Stimulated activated naive CD8-positive, alpha-beta T cell treated with anti-CD3 and anti-CD28 coated beads, Interleukin-15, amount 100 ng/mL, for 72 hours (primary cell): ENCODE measurements at regions not wholly inside any gene's neighbourhood (a gene's known extent, or its start where the extent isn't known, plus 50 kb on each side); places are given as distances from the start of the nearest gene placed in this dataset.
"Not testable (repeated sequence)": the region's sequence is repeated elsewhere in the genome, so short reads cannot be mapped to it uniquely, and the experiment has no call there.

Source experiments
- ATAC-seq: fragments of 150-1000 bp; cut with Tn5 transposase; 2 replicates; pipeline ENCODE4 v1.10.0; 2021; ENCODE audit warnings: mild to moderate bottlenecking, moderate library complexity
- DNase-seq, 2 donors: peaks; one replicate each; pipeline ENCODE4 v3.0.0; 2021 to 2022
- H3K27ac Mint-ChIP-seq, 2 donors: one replicate each; pipeline ENCODE4 v1.8.0; 2022; ENCODE audit warnings: mild to moderate bottlenecking in 2 of 2, mixed read lengths in 2 of 2, moderate library complexity in 2 of 2
- H3K27me3 Mint-ChIP-seq: one replicate; pipeline ENCODE4 v1.8.0; 2022; ENCODE audit warnings: mixed read lengths
- H3K4me1 Mint-ChIP-seq: one replicate; pipeline ENCODE4 v1.8.0; 2022; ENCODE audit warnings: mild to moderate bottlenecking, mixed read lengths
- H3K4me3 Mint-ChIP-seq, 2 donors: one replicate each; pipeline ENCODE4 v1.8.0; 2022; ENCODE audit warnings: mild to moderate bottlenecking in 2 of 2, mixed read lengths in 2 of 2, moderate library complexity in 1 of 2
- H3K9me3 Mint-ChIP-seq, 2 donors: one replicate each; pipeline ENCODE4 v1.8.0; 2022; ENCODE audit warnings: mixed read lengths in 2 of 2

DNA sequence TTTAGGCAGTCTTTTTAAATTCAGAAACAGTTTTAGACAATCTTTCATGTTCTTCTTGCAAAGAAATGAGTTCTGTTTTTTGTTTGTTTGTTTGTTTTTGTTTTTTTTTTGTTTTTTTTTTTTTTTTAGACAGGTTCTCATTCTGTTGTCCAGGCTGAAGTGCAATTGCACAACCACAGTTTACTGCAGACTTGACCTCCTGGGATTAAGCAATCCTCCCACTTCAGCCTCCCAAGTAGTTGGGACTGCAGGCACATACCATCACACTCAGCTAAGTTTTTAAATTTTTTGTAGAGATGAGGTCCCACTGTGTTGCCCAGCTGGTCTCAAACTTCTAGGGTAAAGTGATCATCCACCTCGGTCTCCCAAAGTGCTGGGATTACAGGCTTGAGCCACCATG, 96.2 kb downstream of the OTOR start:
- Mint-ChIP-seq H3K9me3 (no peaks in the 10 kb centered on the region), H3K27me3 (no peaks in the 10 kb centered on the region), H3K4me3 (no peak overlapping the region), H3K27ac (no peak overlapping the region), H3K4me1 (no peaks in the 10 kb centered on the region)
- DNase-seq (no peak), ATAC-seq (no peak)

DNA sequence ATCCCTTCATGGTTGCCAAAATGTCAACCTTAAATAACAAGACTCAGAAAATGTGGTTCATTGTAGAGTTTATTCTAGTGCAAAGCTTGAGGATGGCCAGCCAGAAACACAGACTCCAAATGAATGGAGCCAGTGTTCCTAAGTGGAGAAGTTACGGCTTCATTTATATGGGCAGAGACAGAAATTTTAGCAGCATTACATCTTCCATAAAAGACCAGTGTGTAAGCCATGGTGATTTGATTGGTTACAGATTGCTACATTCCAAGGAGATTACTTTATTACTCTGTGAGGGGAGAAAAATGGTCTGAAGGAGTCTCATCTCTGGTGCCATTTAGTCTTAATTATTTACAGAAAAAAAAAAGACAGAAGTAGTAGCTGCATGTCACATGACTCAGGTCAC, 97.8 kb downstream of the OTOR start:
- Mint-ChIP-seq H3K27me3 (no peaks in the 10 kb centered on the region), H3K4me1 (no peaks in the 10 kb centered on the region), H3K27ac (no peak overlapping the region), H3K9me3 (no peaks in the 10 kb centered on the region), H3K4me3 (no peak overlapping the region)
- DNase-seq (no peak), ATAC-seq (no peak)

DNA sequence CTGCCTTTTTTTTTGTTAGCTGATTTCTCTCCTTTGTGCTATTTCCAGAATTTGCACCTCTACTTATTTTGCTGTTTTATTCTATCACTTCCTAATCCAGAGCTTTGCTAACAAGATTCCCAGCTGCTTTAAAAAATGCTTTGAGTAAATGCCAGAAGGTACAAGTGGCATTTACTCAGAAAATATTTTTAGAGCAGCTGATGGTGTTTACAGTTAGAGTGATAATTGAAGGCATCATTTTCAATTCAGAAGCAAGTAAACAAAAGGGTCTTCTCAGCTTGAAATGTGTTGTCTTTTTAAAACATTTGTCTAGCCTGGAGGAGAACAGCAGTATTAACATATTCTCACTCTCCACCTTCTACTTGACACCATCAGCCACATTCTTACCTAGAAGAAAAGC, 99.9 kb downstream of the OTOR start:
- DNase-seq (no peak), ATAC-seq (no peak)
- peaks cover 6 to 7% of the 10 kb centered on the region in 2 donors for H3K9me3 Mint-ChIP-seq
- H3K27me3 Mint-ChIP-seq = no peaks in the 10 kb centered on the region
- H3K27ac Mint-ChIP-seq = no peak overlapping the region
- H3K4me1 Mint-ChIP-seq = no peaks in the 10 kb centered on the region
- no peak overlapping the region for H3K4me3 Mint-ChIP-seq

DNA sequence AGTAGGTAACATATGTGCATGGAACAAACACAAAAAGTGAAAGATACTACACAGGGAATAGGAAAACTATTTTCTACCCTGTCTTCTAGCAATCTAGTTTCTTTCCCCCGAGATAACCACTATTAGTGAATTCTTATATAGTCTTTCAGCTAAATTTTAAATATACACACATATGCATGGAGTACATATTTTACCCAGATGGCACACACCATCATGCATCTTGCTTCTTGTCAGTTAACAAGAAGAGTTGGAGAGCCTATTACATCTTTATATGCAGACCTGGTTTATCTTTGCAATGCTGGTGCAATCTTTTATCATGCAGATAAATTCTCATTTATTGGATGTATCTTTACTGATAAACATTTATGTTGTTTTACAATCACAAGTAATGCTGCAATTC, 100.4 kb downstream of the OTOR start:
- Mint-ChIP-seq H3K4me1 (no peaks in the 10 kb centered on the region), H3K27me3 (no peaks in the 10 kb centered on the region), H3K27ac (no peak overlapping the region), H3K9me3 (peaks cover 10 to 12% of the 10 kb centered on the region in 2 donors), H3K4me3 (no peak overlapping the region)
- no peak for DNase-seq
- ATAC-seq = no peak

DNA sequence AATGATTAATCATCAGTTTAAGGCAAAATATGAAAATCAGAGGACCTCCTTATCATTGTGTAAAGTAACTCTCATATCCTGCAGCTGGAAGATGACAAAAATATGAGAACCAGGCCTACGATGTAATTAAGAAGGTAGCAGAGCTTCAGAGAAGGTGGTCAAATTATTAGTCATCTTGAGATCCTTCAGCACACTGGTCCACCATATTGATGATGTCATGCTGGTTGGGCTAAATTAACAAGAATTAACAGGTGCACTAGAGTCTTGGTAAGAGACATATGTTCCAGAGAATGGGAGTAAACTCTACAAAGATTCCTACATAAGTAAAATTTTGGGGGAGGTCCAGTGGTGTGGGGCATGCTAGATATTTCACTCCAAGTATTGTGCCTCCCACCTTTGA, 112.8 kb downstream of the OTOR start:
- H3K27ac Mint-ChIP-seq = no peak overlapping the region
- no peaks in the 10 kb centered on the region for H3K4me1 Mint-ChIP-seq
- DNase-seq = no peak
- no peak for ATAC-seq
- H3K9me3 Mint-ChIP-seq = peaks cover 0 to 16% of the 10 kb centered on the region in 2 donors
- no peak overlapping the region for H3K4me3 Mint-ChIP-seq
- H3K27me3 Mint-ChIP-seq = no peaks in the 10 kb centered on the region

DNA sequence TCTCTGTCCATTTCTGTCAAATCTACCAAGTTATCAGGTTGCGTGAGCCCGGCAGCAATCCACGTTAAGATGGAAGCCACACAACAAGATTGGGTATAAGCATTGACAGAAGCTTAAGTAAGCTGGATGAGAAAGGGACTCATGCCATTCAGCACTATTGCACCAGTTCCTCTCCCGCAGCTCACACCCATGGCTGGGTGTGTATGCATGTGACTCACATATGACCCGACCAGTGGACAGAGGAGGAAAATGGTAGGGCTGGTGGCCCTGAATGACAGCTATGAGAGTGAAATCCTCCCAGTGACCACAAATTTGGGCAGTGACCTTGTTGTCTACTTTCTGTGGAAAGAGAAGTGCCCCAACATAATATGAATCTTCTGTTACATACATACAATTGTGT, 113.5 kb downstream of the OTOR start:
- Mint-ChIP-seq H3K27me3 (no peaks in the 10 kb centered on the region), H3K9me3 (peaks cover 0 to 16% of the 10 kb centered on the region in 2 donors), H3K4me1 (no peaks in the 10 kb centered on the region), H3K4me3 (no peak overlapping the region), H3K27ac (no peak overlapping the region)
- DNase-seq (no peak), ATAC-seq (no peak)

DNA sequence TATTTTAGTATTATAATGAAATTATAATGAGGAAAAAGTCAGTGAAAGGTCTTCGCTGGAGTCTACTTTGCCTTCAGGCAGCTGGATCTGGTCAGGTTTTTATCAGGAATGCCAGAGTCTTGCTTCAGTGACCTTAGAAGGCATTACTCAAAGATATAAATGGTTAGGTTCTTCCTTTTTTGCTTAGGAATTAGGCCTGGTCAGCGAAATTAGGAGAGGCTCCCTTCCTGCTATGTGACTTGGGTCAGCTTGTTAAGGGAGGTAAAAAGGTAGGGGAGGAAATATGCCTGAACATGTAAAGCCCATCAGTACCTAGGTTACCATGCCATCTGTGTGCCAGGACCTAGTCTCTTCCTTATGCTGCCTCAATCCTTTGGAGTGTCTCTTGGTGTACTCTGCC, 115.1 kb downstream of the OTOR start:
- Mint-ChIP-seq H3K4me1 (no peaks in the 10 kb centered on the region), H3K27me3 (no peaks in the 10 kb centered on the region), H3K9me3 (peaks cover 0 to 15% of the 10 kb centered on the region in 2 donors), H3K27ac (no peak overlapping the region), H3K4me3 (no peak overlapping the region)
- ATAC-seq (no peak), DNase-seq (no peak)

DNA sequence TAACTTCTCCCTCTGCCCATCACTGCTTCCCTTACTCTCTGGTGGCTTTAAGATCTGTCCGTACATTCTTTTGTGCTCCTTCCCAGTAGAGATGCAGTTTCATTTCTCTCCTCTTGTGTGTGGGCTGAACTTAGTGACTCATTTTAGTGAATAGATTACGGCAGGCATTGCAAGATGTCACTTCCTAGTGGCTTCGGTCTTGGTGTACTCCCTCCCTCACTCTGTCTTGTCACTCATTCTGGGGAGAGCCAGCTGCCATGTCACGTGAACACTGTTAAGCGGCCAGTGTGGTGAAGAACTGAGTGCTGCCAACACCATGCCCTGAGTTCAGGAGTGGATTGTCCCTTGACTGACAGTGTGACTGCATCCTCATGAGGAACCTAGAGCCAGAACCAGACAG, 115.9 kb downstream of the OTOR start:
- peaks cover 0 to 15% of the 10 kb centered on the region in 2 donors for H3K9me3 Mint-ChIP-seq

DNA sequence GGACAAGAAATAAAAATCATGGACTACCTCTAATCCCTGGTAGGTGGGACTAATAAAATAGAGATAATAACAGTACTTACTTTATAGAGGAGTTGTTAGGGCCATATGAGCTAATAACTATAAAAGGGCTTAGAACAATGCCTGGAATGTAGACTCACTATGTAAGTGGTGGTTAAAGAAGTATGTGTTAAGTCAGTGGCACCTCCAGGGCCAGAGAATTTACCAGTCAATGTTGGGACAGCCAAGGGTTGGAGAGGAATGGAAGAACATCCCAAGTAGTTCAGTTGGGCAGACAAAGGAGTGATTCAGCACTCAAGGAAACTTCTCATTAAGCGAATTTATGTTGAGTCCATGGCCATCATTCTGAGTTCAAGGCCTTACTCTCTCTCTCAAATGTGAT, 116.8 kb downstream of the OTOR start:
- H3K27ac Mint-ChIP-seq = no peak overlapping the region
- no peaks in the 10 kb centered on the region for H3K4me1 Mint-ChIP-seq
- H3K9me3 Mint-ChIP-seq = peaks cover 0 to 15% of the 10 kb centered on the region in 2 donors
- ATAC-seq = no peak
- no peak overlapping the region for H3K4me3 Mint-ChIP-seq
- no peaks in the 10 kb centered on the region for H3K27me3 Mint-ChIP-seq
- no peak for DNase-seq

More for the DNA sequence above, 115.9 kb downstream of the OTOR start:
- H3K4me1 Mint-ChIP-seq = no peaks in the 10 kb centered on the region
- DNase-seq (no peak), ATAC-seq (no peak)
- H3K4me3 Mint-ChIP-seq = no peak overlapping the region
- no peaks in the 10 kb centered on the region for H3K27me3 Mint-ChIP-seq
- no peak overlapping the region for H3K27ac Mint-ChIP-seq

DNA sequence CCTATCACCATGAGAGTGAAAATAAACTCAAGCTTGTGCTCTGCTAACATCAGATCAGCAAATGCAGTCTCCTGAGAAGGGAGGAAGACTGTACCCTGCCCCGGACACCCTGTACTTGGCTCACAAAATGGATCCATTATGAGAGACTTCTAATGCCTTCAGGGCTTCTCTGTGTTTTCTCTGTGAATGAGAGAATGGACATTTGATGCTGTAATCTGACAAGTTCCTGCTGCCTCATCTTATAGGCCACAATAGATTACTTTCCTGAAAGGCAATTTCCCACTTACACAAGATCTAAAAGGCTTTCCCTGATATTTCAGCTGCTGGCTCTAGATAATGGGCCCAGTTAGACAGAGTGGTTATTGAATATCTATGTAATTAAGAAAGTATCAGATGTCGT, 117.2 kb downstream of the OTOR start:
- ATAC-seq (no peak), DNase-seq (no peak)
- Mint-ChIP-seq H3K4me1 (no peaks in the 10 kb centered on the region), H3K9me3 (peaks cover 0 to 15% of the 10 kb centered on the region in 2 donors), H3K27me3 (no peaks in the 10 kb centered on the region), H3K4me3 (no peak overlapping the region), H3K27ac (no peak overlapping the region)

DNA sequence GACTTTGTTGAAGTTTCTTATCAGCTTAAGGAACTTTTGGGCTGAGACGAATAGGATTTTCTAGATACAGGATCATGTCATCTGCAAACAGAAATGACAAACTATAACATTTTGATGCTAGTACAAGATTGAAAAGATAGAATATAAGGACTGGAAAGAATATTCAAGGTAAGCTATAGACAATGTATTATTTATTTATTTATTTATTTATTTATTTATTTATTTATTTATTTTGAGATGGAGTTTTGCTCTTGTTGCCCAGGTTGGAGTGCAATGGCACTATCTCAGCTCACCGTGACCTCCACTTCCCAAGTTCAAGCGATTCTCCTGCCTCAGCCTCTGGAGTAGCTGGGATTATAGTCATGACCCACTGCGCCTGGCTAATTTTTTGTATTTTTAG, 125.0 kb downstream of the OTOR start:
- DNase-seq, ATAC-seq, H3K27ac Mint-ChIP-seq, H3K4me3 Mint-ChIP-seq, H3K27me3 Mint-ChIP-seq, H3K9me3 Mint-ChIP-seq, H3K4me1 Mint-ChIP-seq: not testable (repeated sequence)

DNA sequence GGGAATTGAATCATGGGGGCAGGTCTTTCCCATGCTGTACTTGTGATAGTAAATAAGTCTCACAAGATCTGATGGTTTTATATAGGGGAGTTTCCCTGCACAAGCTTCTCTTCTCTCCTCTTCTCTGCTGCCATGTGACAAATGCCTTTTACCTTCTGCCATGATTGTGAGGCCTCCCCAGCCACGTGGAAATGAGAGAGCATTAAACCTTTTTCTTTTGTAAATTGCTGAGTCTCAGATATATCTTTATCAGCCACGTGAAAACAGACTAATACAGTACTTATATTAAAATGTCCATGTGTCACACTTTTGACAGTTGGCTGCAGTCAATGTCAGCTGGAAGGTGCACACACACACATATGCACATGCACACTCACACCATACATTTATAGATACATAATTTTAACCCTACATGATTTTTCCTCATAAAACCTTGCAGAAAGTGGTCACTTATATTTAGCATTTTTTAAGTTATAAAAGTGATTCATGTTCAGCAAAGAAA, 128.9 kb downstream of the OTOR start:
- Mint-ChIP-seq H3K27me3 (peaks cover 6% of the 10 kb centered on the region), H3K9me3 (peaks cover 0 to 6% of the 10 kb centered on the region in 2 donors), H3K27ac (no peak overlapping the region), H3K4me3 (no peak overlapping the region), H3K4me1 (no peaks in the 10 kb centered on the region)
- DNase-seq = no peak
- no peak for ATAC-seq

DNA sequence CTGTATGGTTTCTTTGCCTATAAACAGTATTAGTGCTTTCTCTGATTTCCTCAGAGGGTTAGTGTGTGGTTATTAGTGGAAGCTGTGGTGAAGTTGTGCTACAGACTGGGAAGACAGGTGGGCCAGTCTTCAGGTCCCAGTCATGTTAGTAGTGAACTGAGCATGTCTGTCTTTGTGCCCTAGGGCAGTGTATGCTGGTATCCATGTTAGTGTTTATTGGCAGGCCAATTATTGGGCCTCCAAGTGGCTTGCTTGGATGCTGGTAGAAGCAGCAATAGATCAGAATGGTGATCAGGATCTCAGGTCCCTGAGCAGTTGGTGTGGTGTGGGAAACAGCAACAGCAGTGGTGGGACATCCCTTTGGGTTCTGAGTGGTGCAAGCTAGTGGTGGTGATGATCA, 137.6 kb downstream of the OTOR start:
- H3K4me3 Mint-ChIP-seq = no peak overlapping the region
- H3K27ac Mint-ChIP-seq = no peak overlapping the region
- DNase-seq (no peak), ATAC-seq (no peak)
- H3K9me3 Mint-ChIP-seq = no peaks in the 10 kb centered on the region
- H3K4me1 Mint-ChIP-seq = no peaks in the 10 kb centered on the region
- no peaks in the 10 kb centered on the region for H3K27me3 Mint-ChIP-seq

DNA sequence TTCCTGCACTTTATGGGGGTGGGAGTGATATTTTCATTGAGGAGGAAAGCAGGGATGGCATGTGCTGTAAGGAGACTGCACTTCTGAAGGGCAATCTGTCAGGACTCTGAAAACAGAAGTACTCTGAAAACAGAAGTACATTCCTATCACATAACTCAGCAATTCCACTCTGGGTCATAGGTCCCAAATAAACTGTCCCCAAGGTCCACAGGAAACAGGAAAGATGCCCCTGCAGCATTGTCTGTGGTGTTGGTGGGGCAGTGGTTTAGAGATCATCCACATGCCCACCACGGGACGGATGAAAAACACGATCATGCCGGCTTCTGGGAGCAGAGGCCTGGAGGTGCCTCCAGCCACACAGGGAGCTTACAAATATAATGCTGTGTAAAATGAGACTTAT, 150.3 kb downstream of the OTOR start:
- no peaks in the 10 kb centered on the region for H3K4me1 Mint-ChIP-seq
- no peaks in the 10 kb centered on the region for H3K27me3 Mint-ChIP-seq
- DNase-seq = no peak
- H3K27ac Mint-ChIP-seq = no peak overlapping the region
- H3K9me3 Mint-ChIP-seq = no peaks in the 10 kb centered on the region
- H3K4me3 Mint-ChIP-seq = no peak overlapping the region
- no peak for ATAC-seq

DNA sequence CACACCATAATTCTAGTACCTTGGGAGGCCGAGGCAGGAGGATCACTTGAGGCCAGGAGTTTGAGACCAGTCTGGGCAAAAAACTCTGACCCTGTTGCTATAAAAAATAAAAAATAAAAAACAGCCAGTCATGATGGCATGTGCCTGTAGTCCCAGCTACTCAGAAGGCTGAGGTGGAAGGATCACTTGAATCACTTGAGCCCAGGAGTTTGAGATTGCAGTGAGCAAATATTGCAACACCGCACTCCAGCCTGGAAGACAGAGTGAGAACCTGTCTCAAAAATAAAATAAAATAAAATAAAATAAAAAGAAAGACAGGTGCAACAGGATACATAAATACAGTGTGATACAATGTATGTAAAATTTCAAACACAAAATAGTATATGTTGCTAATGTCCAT, 154.5 kb downstream of the OTOR start:
- H3K27ac Mint-ChIP-seq = no peak overlapping the region
- DNase-seq = no peak
- no peak overlapping the region for H3K4me3 Mint-ChIP-seq
- no peak for ATAC-seq
- H3K9me3 Mint-ChIP-seq = peaks cover 5 to 10% of the 10 kb centered on the region in 2 donors
- no peaks in the 10 kb centered on the region for H3K4me1 Mint-ChIP-seq
- no peaks in the 10 kb centered on the region for H3K27me3 Mint-ChIP-seq

DNA sequence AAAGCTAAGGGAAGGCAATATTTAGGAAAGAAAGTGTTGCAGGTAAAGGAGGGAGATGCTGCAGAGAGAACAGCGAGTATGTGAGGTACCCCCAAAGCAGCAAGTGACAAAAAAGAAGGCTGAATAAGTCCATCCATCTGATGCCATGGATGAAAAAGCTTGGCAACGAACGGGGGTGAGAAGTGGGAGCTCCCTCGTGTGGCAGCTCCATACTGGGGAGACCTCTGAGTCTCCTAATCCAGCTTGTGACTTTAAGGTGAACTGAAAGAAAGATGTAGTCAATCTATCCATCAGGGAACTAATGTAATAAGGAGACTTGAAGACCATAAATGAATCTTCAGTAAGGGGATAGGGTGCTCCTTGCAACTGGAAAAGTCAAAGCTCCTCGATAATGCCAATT, 156.6 kb downstream of the OTOR start:
- DNase-seq (no peak), ATAC-seq (no peak)
- Mint-ChIP-seq H3K9me3 (peaks cover 11 to 15% of the 10 kb centered on the region in 2 donors), H3K4me3 (no peak overlapping the region), H3K4me1 (no peaks in the 10 kb centered on the region), H3K27me3 (no peaks in the 10 kb centered on the region), H3K27ac (no peak overlapping the region)

DNA sequence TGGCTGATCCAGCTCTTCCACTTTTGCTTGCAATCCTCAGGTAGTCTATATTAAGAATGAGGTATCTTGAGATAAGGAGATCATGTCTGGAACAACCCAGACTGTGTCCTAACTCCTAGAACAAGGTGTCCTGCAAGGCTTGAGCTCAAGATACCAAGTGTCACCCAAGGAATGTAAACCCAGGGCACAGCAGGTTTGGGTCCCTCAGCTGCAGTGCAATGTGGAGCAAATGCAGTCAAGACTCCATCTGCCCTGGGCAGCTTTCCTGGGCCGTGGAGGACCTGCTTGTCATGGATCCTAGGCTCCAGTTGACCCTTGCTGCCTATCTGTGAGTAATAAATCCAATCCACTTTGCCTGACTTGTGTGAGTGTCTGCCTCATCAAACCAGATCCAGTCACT, 166.1 kb downstream of the OTOR start:
- Mint-ChIP-seq H3K27ac (no peak overlapping the region), H3K4me3 (no peak overlapping the region), H3K9me3 (peaks cover 13 to 24% of the 10 kb centered on the region in 2 donors), H3K27me3 (no peaks in the 10 kb centered on the region), H3K4me1 (no peaks in the 10 kb centered on the region)
- ATAC-seq (no peak), DNase-seq (no peak)
